ENCODE measurements at regions not wholly inside any gene's neighbourhood (a gene's known extent, or its start where the extent isn't known, plus 50 kb on each side); places are given as distances from the start of the nearest gene placed in this dataset.

DNA sequence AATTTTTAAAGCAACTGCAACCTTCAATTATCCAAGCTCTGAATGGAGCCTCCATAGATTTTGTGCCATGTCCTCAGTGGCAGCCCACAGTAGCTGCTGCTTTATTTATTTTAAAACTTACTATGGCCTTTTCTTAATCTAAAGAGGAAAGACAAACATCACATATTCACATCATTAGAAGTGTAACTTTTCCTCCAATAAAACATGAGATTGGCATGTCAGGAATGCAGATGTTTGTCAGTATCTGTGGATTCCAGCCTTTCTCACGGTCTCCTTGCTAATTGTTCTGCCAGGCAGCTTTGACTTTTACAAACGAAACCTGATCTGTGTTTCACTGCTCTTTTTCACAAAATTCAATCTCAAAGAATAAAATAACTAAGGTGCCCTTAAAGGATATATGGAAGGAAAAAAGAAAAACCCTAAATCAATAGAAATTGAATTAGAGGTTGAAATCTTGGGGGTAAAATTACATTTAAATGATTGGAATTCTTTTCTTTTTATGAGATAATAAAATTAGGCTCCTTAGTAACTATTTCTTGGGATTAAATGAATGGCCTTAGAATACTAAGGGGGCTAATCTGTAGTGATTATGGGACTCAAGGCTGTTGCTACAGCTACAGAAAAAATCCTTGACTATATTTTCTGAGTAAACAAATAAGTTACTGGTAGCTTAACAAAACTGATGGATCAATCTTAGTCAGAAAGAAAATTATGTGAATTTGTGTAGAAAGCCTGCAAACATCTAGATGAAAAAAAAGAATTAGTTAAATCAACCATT, 151.3 kb downstream of the RTL9 start:
- no peak overlapping the region for H3K4me3 ChIP-seq
- no peaks in the 10 kb centered on the region for H3K4me1 ChIP-seq
- no peaks in the 10 kb centered on the region for H3K36me3 ChIP-seq
- DNase-seq (ENCODE audit: low spot score in 2 of 2) = no peak
- intact Hi-C loops (cut with DNase I) = no loop called here
- TF ChIP-seq, protein P1, sequence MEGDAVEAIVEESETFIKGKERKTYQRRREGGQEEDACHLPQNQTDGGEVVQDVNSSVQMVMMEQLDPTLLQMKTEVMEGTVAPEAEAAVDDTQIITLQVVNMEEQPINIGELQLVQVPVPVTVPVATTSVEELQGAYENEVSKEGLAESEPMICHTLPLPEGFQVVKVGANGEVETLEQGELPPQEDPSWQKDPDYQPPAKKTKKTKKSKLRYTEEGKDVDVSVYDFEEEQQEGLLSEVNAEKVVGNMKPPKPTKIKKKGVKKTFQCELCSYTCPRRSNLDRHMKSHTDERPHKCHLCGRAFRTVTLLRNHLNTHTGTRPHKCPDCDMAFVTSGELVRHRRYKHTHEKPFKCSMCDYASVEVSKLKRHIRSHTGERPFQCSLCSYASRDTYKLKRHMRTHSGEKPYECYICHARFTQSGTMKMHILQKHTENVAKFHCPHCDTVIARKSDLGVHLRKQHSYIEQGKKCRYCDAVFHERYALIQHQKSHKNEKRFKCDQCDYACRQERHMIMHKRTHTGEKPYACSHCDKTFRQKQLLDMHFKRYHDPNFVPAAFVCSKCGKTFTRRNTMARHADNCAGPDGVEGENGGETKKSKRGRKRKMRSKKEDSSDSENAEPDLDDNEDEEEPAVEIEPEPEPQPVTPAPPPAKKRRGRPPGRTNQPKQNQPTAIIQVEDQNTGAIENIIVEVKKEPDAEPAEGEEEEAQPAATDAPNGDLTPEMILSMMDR (IDR thresholded peaks at IDR 0.05) = no peak
- H3K27me3 ChIP-seq = no peaks in the 10 kb centered on the region
- H3K9me3 ChIP-seq = no peaks in the 10 kb centered on the region
- no peak overlapping the region for H3K27ac ChIP-seq

DNA sequence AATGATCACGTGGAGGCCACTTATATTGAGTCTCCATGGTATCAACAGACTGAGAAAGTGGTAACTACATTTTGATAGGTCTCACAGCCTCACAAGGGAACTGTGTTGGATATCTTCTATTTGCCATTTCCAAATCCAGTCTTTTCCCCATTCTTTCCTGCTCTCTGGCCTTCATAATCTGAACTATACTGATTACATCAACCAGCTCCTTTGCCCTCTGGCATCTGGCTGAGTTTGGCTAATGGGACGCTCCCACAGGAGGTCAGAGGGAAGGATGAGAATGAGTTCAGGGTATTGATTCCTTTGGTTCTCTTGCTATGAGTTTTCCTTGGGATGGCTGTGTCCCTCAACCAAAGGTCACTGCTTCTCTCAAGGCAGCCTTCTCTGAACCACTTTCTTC, 152.6 kb downstream of the RTL9 start:
- TF ChIP-seq, protein P1 (IDR thresholded peaks at IDR 0.05) = no peak
- intact Hi-C loops (cut with DNase I) = no loop called here

GRCh38 chrX:110512341-110512740, 153.7 kb downstream of the RTL9 start:
- Histone ChIP-seq H3K9me3 (no peaks in the 10 kb centered on the region), H3K27ac (no peak overlapping the region), H3K4me3 (no peak overlapping the region), H3K4me1 (no peaks in the 10 kb centered on the region), H3K36me3 (no peaks in the 10 kb centered on the region), H3K27me3 (no peaks in the 10 kb centered on the region)
- no peak for DNase-seq (ENCODE audit: low spot score in 2 of 2)
- intact Hi-C loops (cut with DNase I) = no loop called here
- TF ChIP-seq, protein P1 (IDR thresholded peaks at IDR 0.05) = no peak

More for the DNA sequence above, 152.6 kb downstream of the RTL9 start:
- no peak for DNase-seq (ENCODE audit: low spot score in 2 of 2)
- H3K4me3 ChIP-seq = no peak overlapping the region
- H3K27me3 ChIP-seq = no peaks in the 10 kb centered on the region
- no peaks in the 10 kb centered on the region for H3K9me3 ChIP-seq
- H3K36me3 ChIP-seq = no peaks in the 10 kb centered on the region
- no peak overlapping the region for H3K27ac ChIP-seq
- no peaks in the 10 kb centered on the region for H3K4me1 ChIP-seq

DNA sequence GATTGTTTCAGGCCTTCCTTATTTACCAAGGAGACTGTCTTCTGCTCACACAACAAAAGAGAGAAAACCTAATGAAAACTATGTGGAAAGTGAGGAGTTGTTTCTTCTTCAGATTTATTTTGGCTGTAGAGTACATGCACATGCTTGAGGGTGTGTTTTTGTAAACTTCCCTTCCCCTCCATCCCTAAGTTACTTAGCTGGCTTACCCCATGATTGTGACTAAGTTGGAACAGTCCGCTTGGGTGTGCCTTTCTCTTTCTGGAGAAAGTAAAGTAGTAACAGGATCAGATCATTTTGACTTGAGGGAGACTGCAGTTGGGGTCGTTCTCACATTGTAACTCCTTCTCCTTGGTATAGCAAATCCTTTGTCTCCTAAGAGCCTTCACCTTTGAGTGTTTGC, 155.9 kb downstream of the RTL9 start:
- TF ChIP-seq, protein P1 (IDR thresholded peaks at IDR 0.05) = no peak
- Histone ChIP-seq H3K9me3 (no peaks in the 10 kb centered on the region), H3K36me3 (no peaks in the 10 kb centered on the region), H3K27ac (no peak overlapping the region), H3K4me3 (no peak overlapping the region), H3K4me1 (no peaks in the 10 kb centered on the region), H3K27me3 (no peaks in the 10 kb centered on the region)
- intact Hi-C loops (cut with DNase I) = no loop called here
- DNase-seq (ENCODE audit: low spot score in 2 of 2) = no peak

GRCh38 chrX:110519501-110519900, 160.9 kb downstream of the RTL9 start:
- H3K36me3 ChIP-seq = no peaks in the 10 kb centered on the region
- no peaks in the 10 kb centered on the region for H3K9me3 ChIP-seq
- DNase-seq (ENCODE audit: low spot score in 2 of 2) = no peak
- intact Hi-C loops (cut with DNase I) = no loop called here
- TF ChIP-seq, protein P1 (IDR thresholded peaks at IDR 0.05) = no peak
- no peaks in the 10 kb centered on the region for H3K27me3 ChIP-seq
- no peak overlapping the region for H3K4me3 ChIP-seq
- H3K27ac ChIP-seq = no peak overlapping the region
- H3K4me1 ChIP-seq = no peaks in the 10 kb centered on the region
